ENCODE measurements at regions not wholly inside any gene's neighbourhood (a gene's known extent, or its start where the extent isn't known, plus 50 kb on each side); places are given as distances from the start of the nearest gene placed in this dataset.

- no peak for FAIRE-seq
- BruUV-seq (replicated peaks) = no TSS peak
These were observed 993.6 kb downstream of the ADGRL3 start for GRCh38 chr4:62193761-62194160.

More at GRCh38 chr4:62193761-62194160, 993.6 kb downstream of the ADGRL3 start:
- DNase-seq (ENCODE audit: low spot score) (no peak), ATAC-seq (no peak)
- TF ChIP-seq FOXC1 (CRISPR knock-in tag; IDR thresholded peaks at IDR 0.05; ENCODE audit: borderline replicate concordance) (no peak), ZNF772 (CRISPR knock-in tag; IDR thresholded peaks at IDR 0.05) (no peak), ZNF180 (CRISPR knock-in tag; IDR thresholded peaks at IDR 0.05; ENCODE audit: borderline replicate concordance, low read depth) (no peak), ZNF274 (CRISPR knock-in tag; IDR thresholded peaks at IDR 0.05) (no peak), XRCC5 (optimal IDR thresholded peaks at IDR 0.05; ENCODE audit: low read length) (no peak), FOXP1 (IDR thresholded peaks at IDR 0.05) (no peak), FOXP1 (CRISPR knock-in tag; IDR thresholded peaks at IDR 0.05) (no peak), SP140L (CRISPR knock-in tag; IDR thresholded peaks at IDR 0.05; ENCODE audit: borderline replicate concordance) (no peak), HNF1A (IDR thresholded peaks at IDR 0.05; ENCODE audit: low read depth) (no peak), HNF1A (CRISPR knock-in tag; IDR thresholded peaks at IDR 0.05; ENCODE audit: borderline replicate concordance) (no peak)
- TF ChIP-seq, protein P1, sequence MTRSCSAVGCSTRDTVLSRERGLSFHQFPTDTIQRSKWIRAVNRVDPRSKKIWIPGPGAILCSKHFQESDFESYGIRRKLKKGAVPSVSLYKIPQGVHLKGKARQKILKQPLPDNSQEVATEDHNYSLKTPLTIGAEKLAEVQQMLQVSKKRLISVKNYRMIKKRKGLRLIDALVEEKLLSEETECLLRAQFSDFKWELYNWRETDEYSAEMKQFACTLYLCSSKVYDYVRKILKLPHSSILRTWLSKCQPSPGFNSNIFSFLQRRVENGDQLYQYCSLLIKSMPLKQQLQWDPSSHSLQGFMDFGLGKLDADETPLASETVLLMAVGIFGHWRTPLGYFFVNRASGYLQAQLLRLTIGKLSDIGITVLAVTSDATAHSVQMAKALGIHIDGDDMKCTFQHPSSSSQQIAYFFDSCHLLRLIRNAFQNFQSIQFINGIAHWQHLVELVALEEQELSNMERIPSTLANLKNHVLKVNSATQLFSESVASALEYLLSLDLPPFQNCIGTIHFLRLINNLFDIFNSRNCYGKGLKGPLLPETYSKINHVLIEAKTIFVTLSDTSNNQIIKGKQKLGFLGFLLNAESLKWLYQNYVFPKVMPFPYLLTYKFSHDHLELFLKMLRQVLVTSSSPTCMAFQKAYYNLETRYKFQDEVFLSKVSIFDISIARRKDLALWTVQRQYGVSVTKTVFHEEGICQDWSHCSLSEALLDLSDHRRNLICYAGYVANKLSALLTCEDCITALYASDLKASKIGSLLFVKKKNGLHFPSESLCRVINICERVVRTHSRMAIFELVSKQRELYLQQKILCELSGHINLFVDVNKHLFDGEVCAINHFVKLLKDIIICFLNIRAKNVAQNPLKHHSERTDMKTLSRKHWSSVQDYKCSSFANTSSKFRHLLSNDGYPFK (CRISPR knock-in tag; IDR thresholded peaks at IDR 0.05; ENCODE audit: borderline replicate concordance) = no peak
- POLR2A ChIA-PET = no interaction called here
- WGBS (ENCODE audit: low lambda C conversion rate) = 62% methylated on average over 3 of the region's 3 CpGs
- intact Hi-C loops (cut with micrococcal nuclease; ENCODE audit: unreplicated experiment) (no loop called here), in situ Hi-C loops (cut with HindIII; ENCODE audit: extremely low pct_ligation_motif_present, low pct_unique_long_range_greater_than_20kb) (no loop called here)
- Histone ChIP-seq H2AFZ (ENCODE audit: low read length) (no peak overlapping the region), H3K27me3 (ENCODE audit: control insufficient read depth in 1 of 2, insufficient read depth in 2 of 2, low read length in 2 of 2) (no peaks in the 10 kb centered on the region), H3K79me2 (ENCODE audit: insufficient read depth, low read length) (no peaks in the 10 kb centered on the region), H3K4me1 (ENCODE audit: insufficient read depth, low read length) (no peaks in the 10 kb centered on the region), H4K20me1 (ENCODE audit: insufficient read depth, low read length) (no peaks in the 10 kb centered on the region), H3K9me3 (ENCODE audit: low read length) (no peaks in the 10 kb centered on the region), H3K9ac (ENCODE audit: insufficient read depth, low read depth, low read length) (no peak overlapping the region), H3K27ac (ENCODE audit: extremely low read length, insufficient read depth, low read length) (no peak overlapping the region), H3K4me2 (ENCODE audit: low read depth, low read length) (no peak overlapping the region), H3K36me3 (replicated peaks in 1 of 2; ENCODE audit: control insufficient read depth in 1 of 2, insufficient read depth in 2 of 2, low read length in 2 of 2) (no peaks in the 10 kb centered on the region), H3K4me3 (replicated peaks in 1 of 3; ENCODE audit: insufficient read depth in 1 of 3, low read depth in 2 of 3, low read length in 3 of 3) (no peak overlapping the region)
- CTCF ChIA-PET (ENCODE audit: low intra/inter-chr PET ratio, low total read pairs) = no interaction called here

Measured in HepG2 (cell line).